Endometrium (tissue), 2 donors: ENCODE measurements at regions not wholly inside any gene's neighbourhood (a gene's known extent, or its start where the extent isn't known, plus 50 kb on each side); places are given as distances from the start of the nearest gene placed in this dataset.
"Not testable (repeated sequence)": the region's sequence is repeated elsewhere in the genome, so short reads cannot be mapped to it uniquely, and the experiment has no call there.

ENCODE experiments used
- FAIRE-seq: peaks from 2 replicates; lab custom pipeline; 2012; peaks lifted over from hg19 to GRCh38; lab: Jason Lieb, UNC
- donor health status: control.
- donor health status: control.

DNA sequence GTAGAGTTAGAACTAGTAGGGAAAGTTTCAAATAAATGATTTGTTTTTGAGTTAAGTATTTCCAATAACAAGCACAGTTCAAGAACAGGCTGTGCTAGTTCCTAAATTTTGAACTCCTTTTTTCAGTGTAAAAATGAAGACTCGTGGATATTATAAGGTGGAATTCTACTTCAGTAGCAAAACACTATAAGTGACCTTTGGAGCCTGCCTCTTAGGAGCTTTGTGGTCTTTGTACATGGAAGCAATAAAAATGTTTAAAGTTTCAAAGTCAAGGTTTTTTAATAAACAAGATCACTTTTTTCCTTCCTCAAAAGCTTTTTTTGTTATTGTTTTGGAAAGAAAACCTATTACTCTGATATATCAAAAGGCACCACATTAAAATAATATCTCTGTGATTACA, 292.4 kb upstream of the VWC2 start:
- peak; percentile 96 for FAIRE-seq

DNA sequence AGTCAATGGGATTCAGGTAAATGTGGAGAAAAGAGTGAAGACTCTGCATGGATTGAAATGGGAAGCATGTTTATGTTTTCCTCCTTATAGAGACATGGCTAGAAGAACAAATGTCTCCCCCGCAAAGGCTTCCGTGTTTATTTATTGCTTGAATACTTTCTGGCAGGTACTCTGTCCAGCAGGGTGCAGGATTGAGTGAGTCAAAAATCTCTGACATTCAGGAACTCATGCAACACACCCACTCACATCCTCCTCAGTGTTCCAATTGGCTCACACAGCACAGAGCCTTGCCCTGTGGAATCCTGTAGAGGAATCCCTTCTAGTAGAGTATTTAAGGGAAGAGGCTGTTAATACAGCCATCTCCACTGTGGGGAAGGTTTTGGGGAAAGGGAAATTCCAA, 290.3 kb upstream of the VWC2 start:
- no peak for FAIRE-seq

DNA sequence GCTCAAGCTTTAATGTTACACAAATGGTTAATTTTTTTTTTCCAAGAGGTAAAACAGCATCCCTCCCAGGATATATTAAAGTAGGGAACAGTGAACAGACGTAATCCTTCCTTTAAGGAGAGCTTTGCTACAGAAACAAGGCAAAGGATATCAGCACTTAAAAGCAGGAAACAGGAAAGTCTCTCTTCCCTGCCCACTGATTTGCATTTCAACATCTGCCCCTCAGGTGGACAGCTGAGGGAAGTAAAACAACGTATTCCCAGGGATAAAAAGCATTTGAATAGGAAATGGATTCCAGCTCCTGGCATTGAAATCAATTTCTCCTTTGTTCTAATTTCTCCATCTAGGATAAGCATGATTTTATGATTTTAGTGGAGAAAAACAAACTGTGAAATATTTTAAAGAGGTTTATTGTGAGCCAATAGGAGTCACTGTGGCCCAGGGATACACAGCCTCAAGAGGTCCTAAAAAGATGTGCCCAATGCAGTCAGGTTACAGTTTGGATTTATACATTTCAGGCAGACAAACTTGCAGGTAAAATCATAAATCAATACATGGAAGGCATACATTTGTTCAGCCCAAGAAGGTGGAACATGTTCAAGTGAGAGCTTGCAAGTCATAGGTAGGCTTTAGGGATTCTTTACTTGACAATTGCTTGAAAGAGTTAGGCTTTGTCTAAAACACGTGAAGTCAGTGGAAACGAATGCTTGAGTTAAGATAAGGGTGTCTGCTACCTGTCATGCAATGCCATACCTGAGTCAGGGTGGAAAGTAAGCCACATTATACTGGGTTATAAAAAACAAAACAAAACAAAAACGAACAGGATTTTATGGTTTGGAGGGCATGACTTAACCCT, 286.2 kb upstream of the VWC2 start:
- FAIRE-seq: no peak

DNA sequence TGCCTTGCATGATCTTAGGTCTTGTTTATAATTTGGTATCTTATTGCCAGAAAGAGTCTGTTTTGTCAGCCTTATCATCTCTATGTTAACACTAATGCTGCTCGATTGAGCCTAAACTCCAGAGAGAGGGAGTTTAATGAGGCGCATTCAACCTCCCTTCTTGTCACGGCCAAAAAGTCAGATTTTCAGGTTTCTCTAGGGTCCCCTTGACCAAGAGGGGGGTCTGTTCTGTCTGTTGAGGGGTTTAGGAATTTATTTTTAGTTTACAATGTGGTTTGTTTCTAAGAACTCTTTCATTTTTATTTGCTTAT, 285.7 kb upstream of the VWC2 start:
- FAIRE-seq: no peak

DNA sequence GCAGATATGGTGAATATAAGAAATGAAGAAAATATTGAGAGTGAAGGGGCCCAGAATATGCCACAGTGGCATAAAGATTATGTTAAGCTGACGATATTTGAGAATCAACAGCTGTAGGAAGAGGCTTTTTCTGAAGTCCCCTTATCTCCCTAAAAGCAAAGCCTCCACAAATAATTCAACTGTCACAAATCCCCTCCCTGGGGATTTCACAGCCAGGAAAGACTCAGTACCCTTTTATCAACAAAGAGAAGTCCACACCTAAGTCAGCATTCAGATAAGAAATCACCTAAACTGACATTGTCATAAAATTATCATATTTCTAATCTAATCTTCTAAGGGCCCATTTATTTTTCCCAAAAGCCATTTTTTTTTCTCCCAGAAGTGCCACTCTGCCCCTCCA, 284.9 kb upstream of the VWC2 start:
- no peak for FAIRE-seq

DNA sequence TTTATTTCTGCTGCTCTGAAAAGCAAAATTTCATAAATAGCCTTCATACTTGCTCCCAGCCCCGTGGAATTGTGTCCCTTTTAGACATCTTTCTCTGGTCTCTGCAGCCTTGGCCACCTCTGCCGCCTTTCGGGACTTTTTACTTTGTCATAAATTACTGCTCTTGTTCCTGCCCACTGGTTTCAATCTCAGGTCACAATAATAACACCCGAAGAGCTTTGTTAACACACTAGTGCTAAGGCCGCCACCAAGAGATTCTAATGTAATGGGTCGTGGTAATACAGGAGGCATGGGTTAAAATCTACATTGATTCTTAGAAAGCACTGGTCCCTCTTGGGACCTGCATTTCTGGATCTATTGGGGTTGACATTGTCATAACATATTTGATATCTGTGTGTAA, 276.0 kb upstream of the VWC2 start:
- FAIRE-seq: no peak

DNA sequence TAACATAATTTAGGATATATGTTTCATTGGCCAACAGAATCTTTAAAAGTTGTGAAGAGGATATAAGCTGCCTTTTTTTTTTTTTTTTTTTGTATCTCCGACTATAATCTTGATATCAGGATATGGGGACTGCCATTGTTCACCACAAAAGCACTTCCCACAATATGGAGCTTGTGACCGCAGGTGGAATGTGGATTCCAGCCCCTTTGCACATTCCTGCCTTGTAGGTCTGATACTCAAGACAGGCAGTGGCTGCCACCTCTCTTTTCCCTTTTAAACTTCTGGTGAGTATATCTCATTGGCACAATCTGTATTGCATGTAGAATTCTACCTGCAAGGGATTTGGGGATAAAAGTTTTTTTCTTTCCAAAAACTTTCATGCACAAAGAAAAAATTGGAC, 272.7 kb upstream of the VWC2 start:
- FAIRE-seq: no peak

DNA sequence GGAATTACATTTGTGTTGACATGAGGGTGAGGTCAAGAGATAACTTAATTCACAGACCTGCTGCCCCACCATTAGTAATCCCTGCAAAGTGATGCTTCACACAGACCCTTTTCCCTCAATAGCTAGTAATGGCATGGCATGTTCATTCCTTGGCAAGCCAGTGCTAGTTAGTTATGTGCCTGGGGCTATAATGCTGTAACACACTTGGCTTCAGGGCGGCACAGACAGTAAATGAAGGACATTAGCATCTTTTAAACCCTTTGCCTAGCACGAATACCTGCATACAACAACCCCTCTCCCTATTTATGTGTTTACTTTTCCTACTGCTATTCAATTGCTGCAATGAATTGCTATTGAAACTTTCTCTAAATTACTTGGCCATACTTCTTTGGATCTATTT, 266.2 kb upstream of the VWC2 start:
- not testable (repeated sequence) for FAIRE-seq

DNA sequence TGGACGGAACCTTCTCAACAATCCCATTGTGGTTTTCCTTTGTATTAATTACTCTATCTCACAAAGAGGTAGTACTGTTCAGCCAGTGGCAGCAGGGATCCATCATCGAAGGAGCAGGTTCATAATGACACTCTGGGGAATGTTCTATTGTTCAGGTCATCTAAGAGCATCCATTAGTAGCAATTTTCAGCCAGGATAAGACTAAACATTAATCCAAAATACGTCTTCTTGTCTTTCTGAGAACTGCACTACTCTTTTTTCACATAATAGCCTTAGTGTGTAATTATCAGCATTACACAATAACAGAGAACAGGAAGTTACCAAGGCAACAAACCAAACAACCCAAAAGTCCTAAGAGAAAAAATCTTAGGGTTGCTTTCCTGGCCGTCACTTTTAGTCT, 259.5 kb upstream of the VWC2 start:
- no peak for FAIRE-seq

DNA sequence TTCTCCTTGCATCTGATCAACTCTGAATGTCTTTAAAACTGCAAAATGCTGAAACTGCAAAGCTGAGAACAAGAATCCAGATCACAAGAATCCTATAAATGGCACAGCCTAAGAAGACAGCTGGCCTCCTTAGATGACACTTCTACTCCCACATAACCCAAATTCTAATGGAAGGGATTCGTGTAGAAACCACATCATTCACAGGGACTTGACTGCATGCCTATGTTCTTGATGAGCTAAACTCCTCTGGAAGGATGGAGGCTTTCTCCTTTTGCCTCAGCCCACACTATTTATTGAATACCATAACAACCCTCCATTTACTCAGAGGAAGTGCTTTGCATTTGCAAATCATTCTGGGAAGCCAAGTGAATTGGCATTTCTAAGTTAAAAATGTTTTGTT, 252.5 kb upstream of the VWC2 start:
- FAIRE-seq: no peak

DNA sequence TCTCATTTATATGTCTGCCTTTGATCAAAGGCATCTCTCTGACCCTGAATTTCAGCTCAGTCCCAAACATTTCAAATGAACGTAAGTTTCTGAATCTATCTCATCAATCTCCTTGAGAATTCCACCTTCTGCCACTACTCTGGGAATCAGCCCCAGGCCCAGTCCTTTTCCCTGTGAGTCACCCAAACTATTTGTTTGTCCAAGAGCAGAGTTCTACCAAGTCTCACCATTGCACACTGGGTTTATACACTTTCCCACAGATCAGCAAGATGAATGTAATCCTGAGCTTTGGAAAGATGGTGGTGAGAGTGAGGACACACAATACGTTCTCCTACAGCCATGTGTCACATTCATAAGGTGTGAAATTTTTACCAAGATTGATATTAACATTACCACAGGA, 251.3 kb upstream of the VWC2 start:
- no peak for FAIRE-seq

DNA sequence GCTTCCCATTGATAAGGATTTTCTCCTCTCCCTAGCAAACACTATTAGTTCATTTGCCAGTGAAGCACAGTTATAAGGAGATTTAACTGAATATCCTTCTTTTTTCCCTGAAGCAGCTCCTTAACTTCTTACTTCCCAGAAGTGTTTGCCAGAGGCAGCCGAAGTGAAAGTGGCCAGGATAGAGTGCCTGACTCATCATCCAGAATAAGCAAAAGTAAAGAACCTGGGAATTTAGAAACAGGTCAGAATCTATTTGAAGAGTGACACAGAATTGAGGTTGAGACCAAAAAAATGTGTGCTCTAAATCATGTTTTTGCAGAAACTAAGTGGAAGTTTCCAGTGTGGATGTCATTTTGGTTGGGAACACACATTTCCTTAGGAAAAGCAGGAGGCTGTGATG, 249.6 kb upstream of the VWC2 start:
- FAIRE-seq: no peak

DNA sequence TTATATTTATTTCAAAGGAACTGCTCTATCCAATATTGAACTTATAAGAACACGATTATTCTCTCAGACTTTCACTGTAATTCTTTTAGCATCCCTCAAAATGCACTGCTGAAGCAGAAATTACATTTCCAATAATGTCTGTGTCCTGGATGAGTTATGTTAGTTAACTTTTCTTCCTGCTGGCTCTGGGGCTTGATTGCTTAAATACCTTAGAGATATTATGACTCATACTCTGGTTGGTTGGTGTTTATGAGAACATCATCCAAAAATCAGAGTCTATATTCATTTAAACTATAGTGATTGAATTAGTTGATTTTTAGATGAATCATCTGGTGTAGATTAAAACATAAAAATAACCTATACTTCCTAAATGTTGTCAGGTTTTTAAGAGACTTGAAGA, 246.3 kb upstream of the VWC2 start:
- no peak for FAIRE-seq

DNA sequence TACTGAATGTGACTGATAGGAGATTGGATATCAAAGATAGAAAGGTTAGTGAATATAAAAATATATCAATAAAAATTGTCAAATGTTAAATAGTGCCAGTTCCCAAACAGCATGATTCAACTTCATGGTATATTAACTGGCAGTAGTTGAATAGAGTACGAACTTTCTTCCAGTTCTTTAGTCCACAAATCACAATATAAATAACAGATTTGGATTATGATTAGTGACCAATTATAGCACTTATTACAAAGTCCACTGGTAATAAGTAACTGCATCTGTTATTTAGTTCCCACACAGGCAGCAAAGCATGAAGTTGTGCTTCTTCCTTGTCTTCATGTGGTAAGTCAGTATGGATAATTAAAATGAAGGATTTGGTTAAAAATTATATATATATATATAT, 243.0 kb upstream of the VWC2 start:
- no peak for FAIRE-seq

DNA sequence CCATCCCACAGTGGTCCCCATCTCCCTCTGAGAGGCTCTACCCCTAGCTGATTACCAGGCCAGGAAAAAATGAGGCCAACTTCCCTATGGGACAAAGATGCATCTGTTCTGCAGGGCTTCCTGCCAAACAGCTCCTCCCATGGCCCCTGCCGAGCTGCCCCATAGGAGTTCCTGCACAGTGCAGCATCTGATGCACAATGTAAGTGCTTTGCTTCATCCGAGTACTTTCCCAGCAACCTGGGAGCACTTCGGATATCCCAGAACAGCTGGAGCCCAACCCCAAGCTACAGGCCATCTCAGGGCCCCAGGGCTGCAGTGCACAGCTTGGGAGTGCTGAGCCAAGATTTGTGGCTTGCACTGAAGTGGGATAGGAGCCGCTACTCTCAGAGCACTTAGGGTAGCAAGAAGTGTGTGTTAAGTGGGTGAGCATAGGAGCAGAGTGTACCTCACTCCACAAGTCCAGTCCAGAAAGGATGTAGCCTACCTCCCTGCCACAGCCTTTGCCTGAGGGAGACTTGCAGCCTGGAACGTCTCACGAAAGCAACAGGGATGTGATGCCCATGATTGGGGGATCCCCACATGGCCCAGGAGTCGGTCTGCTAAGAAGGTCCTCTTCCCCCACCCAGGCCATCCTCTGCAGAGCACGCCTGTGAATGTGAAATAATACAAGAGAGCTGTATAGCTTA, 209.6 kb upstream of the VWC2 start:
- no peak for FAIRE-seq

DNA sequence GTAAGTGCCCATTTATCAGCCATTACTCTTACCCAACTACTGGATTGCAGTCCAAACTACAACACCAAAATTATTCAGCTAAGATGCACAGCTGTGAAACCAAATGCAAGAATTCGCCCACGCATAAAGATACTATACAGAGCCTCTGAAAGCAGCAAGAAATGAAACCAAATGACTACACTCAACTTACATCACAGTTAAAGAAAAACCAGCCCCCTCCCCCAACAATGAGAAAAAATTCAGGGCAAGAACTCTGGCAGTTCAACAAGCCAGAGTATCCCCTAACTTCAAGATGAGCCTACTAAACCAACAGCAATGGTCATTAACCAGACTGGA, 209.1 kb upstream of the VWC2 start:
- FAIRE-seq: no peak

DNA sequence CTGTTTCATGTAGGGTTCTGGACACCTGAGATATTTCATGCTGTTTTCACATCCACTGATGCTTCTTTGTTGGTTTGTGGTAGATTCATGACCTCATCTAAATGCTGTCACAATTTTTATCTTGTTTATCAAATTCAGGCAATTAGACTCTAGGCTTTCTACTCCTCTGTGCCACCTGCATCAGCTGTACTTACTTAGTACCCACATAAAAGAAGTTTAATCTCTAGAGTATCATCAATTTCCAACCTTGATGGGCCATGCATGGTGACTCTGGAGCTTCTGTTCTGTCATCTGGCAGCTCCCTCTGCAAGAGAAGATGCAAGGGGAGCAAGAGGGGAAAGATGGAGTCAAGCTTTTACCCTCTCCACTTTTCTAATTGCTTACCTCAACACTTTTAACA, 195.9 kb upstream of the VWC2 start:
- FAIRE-seq: no peak

DNA sequence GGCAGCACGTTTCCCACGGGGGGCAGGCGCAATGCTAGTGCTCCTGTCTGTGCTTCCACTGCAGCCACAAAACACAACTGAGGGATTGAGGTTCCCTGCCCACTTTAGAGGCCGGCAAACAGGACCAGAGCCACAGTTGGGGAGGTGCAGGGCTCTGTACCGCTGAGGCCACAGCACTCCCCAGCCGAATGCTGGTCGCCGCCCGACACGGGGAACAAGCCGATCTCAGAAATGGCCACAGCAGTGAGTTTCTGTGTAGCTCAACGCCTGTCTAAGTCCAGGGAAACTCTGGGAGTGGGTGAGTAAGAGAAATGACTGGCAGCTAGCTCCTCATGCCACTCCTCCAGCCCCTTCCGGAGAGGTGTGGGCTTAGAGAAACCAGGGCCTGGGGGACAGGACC, 194.0 kb upstream of the VWC2 start:
- no peak for FAIRE-seq

DNA sequence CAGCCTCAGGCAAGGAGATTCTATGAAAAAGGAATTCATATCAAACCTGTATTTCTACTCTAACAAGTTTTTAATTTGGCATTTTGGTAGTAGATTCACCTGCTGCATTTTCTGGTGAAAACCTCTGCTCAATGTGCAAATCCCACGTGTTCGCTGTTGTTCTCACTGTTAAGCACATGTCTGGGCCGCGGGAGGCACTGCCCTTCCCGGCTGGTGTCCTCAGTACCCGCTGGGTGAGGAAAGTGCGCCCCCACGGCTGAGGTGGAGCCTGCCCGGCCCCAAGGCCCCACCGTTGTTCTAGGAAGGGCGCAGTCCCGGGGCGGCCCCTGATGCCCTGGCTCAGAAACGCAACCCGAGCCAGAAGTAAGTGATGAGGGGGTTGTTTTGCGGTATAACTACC, 193.4 kb upstream of the VWC2 start:
- no peak for FAIRE-seq

DNA sequence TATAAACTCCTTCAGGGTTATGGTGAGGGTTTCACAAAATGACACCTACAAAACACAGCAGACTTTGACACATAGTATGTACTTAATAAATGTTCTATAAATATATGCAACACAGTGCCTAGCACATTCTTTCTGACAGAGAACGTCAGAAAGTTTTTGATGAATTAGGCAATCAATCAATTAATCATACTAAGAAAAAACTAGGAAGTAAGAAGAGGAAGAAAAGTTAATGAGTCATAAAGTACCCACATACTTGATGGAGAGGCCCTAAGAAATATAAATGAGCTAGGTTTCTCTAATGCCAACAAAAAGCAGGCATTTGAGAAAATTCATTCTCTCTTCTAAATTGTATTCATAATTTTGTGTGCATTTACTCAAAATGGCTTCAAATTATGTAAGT, 192.7 kb upstream of the VWC2 start:
- FAIRE-seq: no peak

DNA sequence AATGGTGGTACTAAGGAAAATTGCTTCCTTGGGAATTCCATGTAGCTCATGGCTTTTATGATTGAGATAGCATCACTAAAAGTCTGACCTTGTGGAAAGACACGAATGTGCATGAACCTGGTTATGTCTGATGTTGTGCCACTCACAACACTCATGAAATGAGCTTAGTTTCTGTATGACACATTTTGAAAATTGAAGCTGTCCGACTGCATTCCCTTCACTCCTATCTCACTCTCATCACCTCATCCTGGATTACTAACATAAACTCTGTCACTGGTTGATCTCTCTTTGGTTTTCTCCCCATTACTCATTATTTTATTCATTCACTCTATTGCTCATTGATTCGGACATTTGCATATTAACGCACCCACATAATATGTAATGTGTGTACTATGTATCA, 190.0 kb upstream of the VWC2 start:
- FAIRE-seq: no peak

DNA sequence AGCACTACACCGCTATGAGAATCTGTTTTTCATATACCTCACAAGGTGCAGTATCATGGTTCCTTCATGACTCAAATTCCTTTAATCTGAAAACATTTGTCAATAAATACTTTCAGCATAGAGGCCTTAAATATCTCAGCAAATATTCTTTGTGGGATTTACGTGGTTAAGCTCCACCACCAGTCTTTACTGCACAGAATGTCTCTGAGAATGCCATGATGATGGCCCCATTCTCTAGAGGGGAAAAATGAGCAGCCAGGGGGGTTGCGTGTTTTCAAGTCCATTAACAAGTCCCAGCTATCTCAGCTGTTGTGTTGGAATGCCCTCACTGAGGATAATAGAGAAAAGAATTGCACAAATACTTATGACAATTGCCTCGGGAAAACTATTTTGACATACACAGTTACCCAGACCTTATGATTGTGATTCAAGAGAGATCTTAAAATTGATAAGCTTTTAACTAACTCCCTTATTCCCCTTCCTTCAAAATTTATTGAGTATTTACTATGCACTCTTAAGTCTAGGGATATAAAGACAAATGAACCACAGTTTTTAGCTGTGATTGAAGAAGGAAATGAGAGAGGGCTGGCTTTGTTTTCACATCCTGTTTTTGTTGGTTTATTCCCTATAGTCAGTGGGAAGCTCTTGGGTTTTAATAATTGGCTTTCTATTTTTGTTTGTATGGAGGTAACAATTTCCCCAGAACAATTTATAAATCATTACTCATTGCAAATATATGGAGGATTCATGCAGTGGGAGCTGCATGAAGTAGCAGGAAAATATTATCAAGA, 176.5 kb upstream of the VWC2 start:
- no peak for FAIRE-seq

DNA sequence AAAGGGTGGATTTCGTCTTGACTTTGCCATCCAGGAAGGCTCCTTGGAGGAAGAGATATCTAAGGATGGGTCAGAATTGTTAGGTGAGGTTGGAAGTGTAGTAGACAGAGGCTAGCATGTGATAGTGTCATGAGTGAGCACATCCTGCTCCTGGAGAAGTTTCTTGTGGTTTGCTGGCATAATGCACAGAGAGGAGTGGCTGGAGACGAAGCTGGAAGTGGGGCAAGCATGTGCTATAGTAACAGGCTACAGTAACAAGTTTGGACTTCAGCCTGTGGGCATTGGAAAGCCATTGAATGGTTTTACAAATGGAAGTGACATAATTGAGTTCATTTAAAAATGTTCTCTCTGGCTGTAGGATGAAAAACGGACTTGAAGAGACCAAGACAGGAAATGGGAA, 175.6 kb upstream of the VWC2 start:
- FAIRE-seq: no peak

DNA sequence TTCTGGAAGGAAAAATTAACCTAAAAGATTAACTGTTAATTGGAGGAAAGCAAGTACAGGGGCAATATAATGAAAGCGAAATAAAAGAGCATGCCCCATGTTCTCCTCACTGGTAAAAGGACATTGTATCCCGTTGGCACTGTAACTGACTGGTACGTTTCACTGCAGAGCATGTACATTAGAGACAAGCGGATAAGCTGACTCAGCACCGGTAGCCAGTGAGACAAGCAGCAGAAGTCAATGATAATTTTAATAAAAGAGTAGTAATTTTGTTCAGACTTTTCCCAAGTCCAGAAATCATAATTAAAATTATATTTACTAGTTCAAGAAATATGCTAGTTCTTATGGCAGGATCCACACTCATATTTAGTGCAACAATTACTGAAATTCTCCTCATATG, 161.5 kb upstream of the VWC2 start:
- no peak for FAIRE-seq
